ENCODE measurements at regions not wholly inside any gene's neighbourhood (a gene's known extent, or its start where the extent isn't known, plus 50 kb on each side); places are given as distances from the start of the nearest gene placed in this dataset.

DNA sequence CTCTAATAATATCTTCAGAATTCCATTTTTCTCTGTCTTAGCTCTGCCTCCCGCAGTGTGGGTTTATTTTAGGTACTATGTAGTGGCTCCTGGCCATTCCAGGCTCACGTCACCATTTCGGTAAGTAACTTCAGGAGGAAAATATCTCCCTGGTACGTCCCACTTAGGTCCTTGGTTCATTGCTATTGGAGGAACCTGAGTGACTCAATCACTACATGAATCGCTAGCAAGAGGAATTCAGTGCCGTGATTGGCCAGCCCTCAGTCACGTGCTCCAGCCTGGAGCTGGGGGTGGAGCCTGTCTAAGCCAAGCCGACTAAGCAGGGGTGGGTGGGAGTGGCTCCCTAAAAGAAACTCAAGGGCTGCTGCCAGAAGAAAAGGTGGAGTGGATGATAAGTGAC lies 67.3 kb upstream of the E2F3 start:
- Mint-ChIP-seq H3K4me1 (peaks cover under 1% of the 10 kb centered on the region; the same call in 2 of the 3 replicates), H3K27me3 (ENCODE audit: insufficient read depth, low read depth, poor library complexity) (no peaks in the 10 kb centered on the region), H3K36me3 (ENCODE audit: low read depth) (no peaks in the 10 kb centered on the region), H3K27ac (no peak overlapping the region), H3K4me3 (no peak overlapping the region), H3K9me3 (no peaks in the 10 kb centered on the region)
- Histone ChIP-seq H3K4me2 (no peak overlapping the region), H3K9me2 (ENCODE audit: insufficient read depth) (peaks cover 4% of the 10 kb centered on the region; the same call in 1 of the 2 replicates), H3K79me2 (replicated peaks; ENCODE audit: insufficient read depth) (no peaks in the 10 kb centered on the region), H3F3A (replicated peaks; ENCODE audit: low read depth) (no peaks in the 10 kb centered on the region), H2AFZ (peak overlapping the region; percentile 76), H3K4me1 (ENCODE audit: insufficient read depth) (no peaks in the 10 kb centered on the region; the same call in 1 of the 2 replicates), H3K27ac (ENCODE audit: low read depth) (no peak overlapping the region), H3K27me3 (ENCODE audit: insufficient read depth) (no peaks in the 10 kb centered on the region), H3K36me3 (ENCODE audit: insufficient read depth) (no peaks in the 10 kb centered on the region), H3K4me3 (no peak overlapping the region), H4K20me1 (replicated peaks; ENCODE audit: insufficient read depth) (no peaks in the 10 kb centered on the region)
- DNase-seq (ENCODE audit: low spot score) (peak; percentile 36), ATAC-seq (peak; percentile 53; the same call in 2 of the 3 replicates)
- TF ChIP-seq ZNF331 (CRISPR knock-in tag; IDR thresholded peaks at IDR 0.05; ENCODE audit: low read depth) (no peak), NANOG (IDR thresholded peaks at IDR 0.05; ENCODE audit: borderline replicate concordance) (no peak), POLR2AphosphoS5 (IDR thresholded peaks at IDR 0.05; ENCODE audit: low read depth) (no peak), STAT1 (IDR thresholded peaks at IDR 0.05; ENCODE audit: unreplicated experiment) (no peak), ZNF114 (CRISPR knock-in tag; IDR thresholded peaks at IDR 0.05) (no peak), ETS1 (IDR thresholded peaks at IDR 0.05) (no peak), CREB1 (CRISPR knock-in tag; IDR thresholded peaks at IDR 0.05; ENCODE audit: low read depth) (no peak), EZH2phosphoT487 (IDR thresholded peaks at IDR 0.05; ENCODE audit: unreplicated experiment) (no peak), CTCF (conservative IDR thresholded peaks at IDR 0.05; ENCODE audit: low read depth in 2 of 2) (no peak), EZH2 (IDR thresholded peaks at IDR 0.05; ENCODE audit: low read depth, unreplicated experiment) (no peak), JUNB (IDR thresholded peaks at IDR 0.05; ENCODE audit: unreplicated experiment) (no peak)
- TF ChIP-seq, protein P1, sequence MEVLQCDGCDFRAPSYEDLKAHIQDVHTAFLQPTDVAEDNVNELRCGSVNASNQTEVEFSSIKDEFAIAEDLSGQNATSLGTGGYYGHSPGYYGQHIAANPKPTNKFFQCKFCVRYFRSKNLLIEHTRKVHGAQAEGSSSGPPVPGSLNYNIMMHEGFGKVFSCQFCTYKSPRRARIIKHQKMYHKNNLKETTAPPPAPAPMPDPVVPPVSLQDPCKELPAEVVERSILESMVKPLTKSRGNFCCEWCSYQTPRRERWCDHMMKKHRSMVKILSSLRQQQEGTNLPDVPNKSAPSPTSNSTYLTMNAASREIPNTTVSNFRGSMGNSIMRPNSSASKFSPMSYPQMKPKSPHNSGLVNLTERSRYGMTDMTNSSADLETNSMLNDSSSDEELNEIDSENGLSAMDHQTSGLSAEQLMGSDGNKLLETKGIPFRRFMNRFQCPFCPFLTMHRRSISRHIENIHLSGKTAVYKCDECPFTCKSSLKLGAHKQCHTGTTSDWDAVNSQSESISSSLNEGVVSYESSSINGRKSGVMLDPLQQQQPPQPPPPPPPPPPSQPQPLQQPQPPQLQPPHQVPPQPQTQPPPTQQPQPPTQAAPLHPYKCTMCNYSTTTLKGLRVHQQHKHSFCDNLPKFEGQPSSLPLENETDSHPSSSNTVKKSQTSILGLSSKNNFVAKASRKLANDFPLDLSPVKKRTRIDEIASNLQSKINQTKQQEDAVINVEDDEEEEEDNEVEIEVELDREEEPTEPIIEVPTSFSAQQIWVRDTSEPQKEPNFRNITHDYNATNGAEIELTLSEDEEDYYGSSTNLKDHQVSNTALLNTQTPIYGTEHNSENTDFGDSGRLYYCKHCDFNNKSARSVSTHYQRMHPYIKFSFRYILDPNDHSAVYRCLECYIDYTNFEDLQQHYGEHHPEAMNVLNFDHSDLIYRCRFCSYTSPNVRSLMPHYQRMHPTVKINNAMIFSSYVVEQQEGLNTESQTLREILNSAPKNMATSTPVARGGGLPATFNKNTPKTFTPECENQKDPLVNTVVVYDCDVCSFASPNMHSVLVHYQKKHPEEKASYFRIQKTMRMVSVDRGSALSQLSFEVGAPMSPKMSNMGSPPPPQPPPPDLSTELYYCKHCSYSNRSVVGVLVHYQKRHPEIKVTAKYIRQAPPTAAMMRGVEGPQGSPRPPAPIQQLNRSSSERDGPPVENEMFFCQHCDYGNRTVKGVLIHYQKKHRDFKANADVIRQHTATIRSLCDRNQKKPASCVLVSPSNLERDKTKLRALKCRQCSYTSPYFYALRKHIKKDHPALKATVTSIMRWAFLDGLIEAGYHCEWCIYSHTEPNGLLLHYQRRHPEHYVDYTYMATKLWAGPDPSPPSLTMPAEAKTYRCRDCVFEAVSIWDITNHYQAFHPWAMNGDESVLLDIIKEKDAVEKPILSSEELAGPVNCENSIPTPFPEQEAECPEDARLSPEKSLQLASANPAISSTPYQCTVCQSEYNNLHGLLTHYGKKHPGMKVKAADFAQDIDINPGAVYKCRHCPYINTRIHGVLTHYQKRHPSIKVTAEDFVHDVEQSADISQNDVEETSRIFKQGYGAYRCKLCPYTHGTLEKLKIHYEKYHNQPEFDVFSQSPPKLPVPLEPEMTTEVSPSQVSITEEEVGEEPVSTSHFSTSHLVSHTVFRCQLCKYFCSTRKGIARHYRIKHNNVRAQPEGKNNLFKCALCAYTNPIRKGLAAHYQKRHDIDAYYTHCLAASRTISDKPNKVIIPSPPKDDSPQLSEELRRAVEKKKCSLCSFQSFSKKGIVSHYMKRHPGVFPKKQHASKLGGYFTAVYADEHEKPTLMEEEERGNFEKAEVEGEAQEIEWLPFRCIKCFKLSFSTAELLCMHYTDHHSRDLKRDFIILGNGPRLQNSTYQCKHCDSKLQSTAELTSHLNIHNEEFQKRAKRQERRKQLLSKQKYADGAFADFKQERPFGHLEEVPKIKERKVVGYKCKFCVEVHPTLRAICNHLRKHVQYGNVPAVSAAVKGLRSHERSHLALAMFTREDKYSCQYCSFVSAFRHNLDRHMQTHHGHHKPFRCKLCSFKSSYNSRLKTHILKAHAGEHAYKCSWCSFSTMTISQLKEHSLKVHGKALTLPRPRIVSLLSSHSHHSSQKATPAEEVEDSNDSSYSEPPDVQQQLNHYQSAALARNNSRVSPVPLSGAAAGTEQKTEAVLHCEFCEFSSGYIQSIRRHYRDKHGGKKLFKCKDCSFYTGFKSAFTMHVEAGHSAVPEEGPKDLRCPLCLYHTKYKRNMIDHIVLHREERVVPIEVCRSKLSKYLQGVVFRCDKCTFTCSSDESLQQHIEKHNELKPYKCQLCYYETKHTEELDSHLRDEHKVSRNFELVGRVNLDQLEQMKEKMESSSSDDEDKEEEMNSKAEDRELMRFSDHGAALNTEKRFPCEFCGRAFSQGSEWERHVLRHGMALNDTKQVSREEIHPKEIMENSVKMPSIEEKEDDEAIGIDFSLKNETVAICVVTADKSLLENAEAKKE (CRISPR knock-in tag; IDR thresholded peaks at IDR 0.05): no peak
- TF ChIP-seq, protein P2, sequence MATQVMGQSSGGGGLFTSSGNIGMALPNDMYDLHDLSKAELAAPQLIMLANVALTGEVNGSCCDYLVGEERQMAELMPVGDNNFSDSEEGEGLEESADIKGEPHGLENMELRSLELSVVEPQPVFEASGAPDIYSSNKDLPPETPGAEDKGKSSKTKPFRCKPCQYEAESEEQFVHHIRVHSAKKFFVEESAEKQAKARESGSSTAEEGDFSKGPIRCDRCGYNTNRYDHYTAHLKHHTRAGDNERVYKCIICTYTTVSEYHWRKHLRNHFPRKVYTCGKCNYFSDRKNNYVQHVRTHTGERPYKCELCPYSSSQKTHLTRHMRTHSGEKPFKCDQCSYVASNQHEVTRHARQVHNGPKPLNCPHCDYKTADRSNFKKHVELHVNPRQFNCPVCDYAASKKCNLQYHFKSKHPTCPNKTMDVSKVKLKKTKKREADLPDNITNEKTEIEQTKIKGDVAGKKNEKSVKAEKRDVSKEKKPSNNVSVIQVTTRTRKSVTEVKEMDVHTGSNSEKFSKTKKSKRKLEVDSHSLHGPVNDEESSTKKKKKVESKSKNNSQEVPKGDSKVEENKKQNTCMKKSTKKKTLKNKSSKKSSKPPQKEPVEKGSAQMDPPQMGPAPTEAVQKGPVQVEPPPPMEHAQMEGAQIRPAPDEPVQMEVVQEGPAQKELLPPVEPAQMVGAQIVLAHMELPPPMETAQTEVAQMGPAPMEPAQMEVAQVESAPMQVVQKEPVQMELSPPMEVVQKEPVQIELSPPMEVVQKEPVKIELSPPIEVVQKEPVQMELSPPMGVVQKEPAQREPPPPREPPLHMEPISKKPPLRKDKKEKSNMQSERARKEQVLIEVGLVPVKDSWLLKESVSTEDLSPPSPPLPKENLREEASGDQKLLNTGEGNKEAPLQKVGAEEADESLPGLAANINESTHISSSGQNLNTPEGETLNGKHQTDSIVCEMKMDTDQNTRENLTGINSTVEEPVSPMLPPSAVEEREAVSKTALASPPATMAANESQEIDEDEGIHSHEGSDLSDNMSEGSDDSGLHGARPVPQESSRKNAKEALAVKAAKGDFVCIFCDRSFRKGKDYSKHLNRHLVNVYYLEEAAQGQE (IDR thresholded peaks at IDR 0.05; ENCODE audit: unreplicated experiment): no peak
